Esophagus muscularis mucosa (tissue), 4 donors: ENCODE measurements at regions not wholly inside any gene's neighbourhood (a gene's known extent, or its start where the extent isn't known, plus 50 kb on each side); places are given as distances from the start of the nearest gene placed in this dataset.
A peak's percentile ranks its signal among the peaks of the same experiment; 100 is the strongest.

Experiments
- DNase-seq: peaks from one replicate; pipeline ENCODE4 v3.0.0-alpha.2; 2017; ENCODE audit errors: extremely low spot score
- H3K27ac ChIP-seq, 4 donors: fragments of 200-600 bp; sonication (generic); replicated peaks in 1 of 4; 1 replicate in 3 of 4; 2 replicates in 1 of 4; pipeline ENCODE4 v1.5.1; 2016 to 2019; ENCODE audit warnings: mild to moderate bottlenecking in 1 of 4
- H3K27me3 ChIP-seq, 4 donors: fragments of 200-600 bp; sonication (generic); one replicate each; pipeline versions ENCODE4 v1.5.1 to v1.6.0; 2016 to 2019
- H3K36me3 ChIP-seq, 4 donors: fragments of 200-600 bp; sonication (generic); one replicate each; pipeline ENCODE4 v1.5.1; 2016 to 2019
- H3K4me1 ChIP-seq, 4 donors: fragments of 200-600 bp; sonication (generic); one replicate each; pipeline ENCODE4 v1.5.1; 2016 to 2019
- H3K4me3 ChIP-seq, 4 donors: fragments of 200-600 bp; sonication (generic); 1 replicate in 2 of 4; 2 replicates in 2 of 4; pipeline ENCODE4 v1.5.1; 2016 to 2019; ENCODE audit warnings: mild to moderate bottlenecking in 4 of 4, moderate library complexity in 1 of 4
- H3K9me3 ChIP-seq, 4 donors: fragments of 200-600 bp; sonication (generic); 1 replicate in 3 of 4; 2 replicates in 1 of 4; pipeline ENCODE4 v1.5.1; 2016 to 2019
- EP300 ChIP-seq: sonication (generic); formaldehyde crosslinking; IDR thresholded peaks from one replicate; pipeline ENCODE4 v1.6.1; 2017; ENCODE audit warnings: antibody characterized with exemption
- POLR2A ChIP-seq: fragments of 450-650 bp; IDR thresholded peaks from one replicate; pipeline ENCODE4 v1.6.1; 2017; ENCODE audit warnings: antibody characterized with exemption, moderate library complexity, mild to moderate bottlenecking, low read depth
- POLR2AphosphoS5 ChIP-seq, 2 donors: sonication (generic); formaldehyde crosslinking; IDR thresholded peaks; one replicate each; pipeline ENCODE4 v1.6.1; 2017; ENCODE audit warnings: antibody characterized with exemption in 2 of 2
- WGBS: methylation state at CpG from one replicate; pipeline ENCODE4 v1.1.5; 2018; 5-methylcytosine and 5-hydroxymethylcytosine counted together
- intact Hi-C: fragments of 100-400 bp; cut with DNase I; formaldehyde crosslinking; loops from one replicate; pipeline ENCODE4 v1.15.1; 2023
- TF ChIP-seq, protein P1 (sequence below), 3 experiments: fragments of 200-600 bp in 2 of 3; fragments of 450-650 bp in 1 of 3; sonication (generic) in 2 of 3; IDR thresholded peaks; one replicate each; pipeline ENCODE4 v1.5.1; 2017 to 2019; ENCODE audit warnings: antibody characterized with exemption in 3 of 3, mild to moderate bottlenecking in 2 of 3, moderate library complexity in 1 of 3

DNA sequence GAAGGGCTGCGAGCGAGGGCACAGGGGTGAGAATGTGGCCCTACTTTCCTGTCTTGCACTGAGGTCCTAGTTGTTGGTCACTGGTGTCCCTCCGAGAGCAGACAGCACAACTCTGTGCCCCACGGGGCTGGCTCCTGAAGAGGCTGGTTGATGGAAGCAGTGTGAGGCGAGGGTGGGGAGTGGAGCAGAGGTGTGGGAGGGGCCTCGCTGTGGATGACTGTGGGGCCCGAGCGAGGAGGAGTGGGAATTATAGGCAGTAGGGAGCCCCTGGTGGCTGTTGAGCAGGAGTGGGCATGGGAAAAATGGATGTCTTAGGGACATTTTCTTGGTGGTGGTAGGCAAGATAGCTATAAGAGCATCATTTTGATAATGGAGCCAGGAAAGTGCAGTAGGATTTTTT is 660.5 kb upstream of the HS6ST1 start:
- Histone ChIP-seq H3K4me3 (no peak overlapping the region), H3K4me1 (no peaks in the 10 kb centered on the region), H3K36me3 (no peaks in the 10 kb centered on the region), H3K9me3 (no peaks in the 10 kb centered on the region), H3K27me3 (no peaks in the 10 kb centered on the region), H3K27ac (no peak overlapping the region)
- WGBS, result 90% methylated on average over 8 of the region's 8 CpGs
- intact Hi-C loops, result no loop called here
- TF ChIP-seq EP300 (no peak), POLR2AphosphoS5 (IDR thresholded peaks at IDR 0.05) (no peak), POLR2A (no peak)
- TF ChIP-seq, protein P1, sequence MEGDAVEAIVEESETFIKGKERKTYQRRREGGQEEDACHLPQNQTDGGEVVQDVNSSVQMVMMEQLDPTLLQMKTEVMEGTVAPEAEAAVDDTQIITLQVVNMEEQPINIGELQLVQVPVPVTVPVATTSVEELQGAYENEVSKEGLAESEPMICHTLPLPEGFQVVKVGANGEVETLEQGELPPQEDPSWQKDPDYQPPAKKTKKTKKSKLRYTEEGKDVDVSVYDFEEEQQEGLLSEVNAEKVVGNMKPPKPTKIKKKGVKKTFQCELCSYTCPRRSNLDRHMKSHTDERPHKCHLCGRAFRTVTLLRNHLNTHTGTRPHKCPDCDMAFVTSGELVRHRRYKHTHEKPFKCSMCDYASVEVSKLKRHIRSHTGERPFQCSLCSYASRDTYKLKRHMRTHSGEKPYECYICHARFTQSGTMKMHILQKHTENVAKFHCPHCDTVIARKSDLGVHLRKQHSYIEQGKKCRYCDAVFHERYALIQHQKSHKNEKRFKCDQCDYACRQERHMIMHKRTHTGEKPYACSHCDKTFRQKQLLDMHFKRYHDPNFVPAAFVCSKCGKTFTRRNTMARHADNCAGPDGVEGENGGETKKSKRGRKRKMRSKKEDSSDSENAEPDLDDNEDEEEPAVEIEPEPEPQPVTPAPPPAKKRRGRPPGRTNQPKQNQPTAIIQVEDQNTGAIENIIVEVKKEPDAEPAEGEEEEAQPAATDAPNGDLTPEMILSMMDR (IDR thresholded peaks at IDR 0.05), result no peak
- no peak for DNase-seq

DNA sequence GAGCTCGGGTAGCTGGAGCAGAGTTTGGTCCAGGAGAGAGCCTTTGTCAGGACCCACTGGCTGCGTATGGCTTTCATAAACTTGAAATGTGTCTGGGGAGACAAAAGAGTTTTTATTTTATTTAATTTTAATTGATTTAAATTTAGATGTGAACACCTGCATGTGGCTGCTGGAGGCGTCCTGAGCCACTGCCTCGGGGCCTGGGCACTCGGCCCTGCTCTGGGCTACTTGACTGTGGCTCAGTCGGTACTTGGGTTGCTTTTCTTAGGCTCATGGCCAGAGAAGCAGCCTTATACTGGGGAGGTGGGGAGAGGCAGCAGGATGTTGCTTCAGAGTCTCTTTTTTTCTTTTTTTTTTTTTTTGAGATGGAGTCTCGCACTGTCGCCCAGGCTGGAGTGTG is 661.8 kb upstream of the HS6ST1 start:
- no peak overlapping the region for H3K27ac ChIP-seq
- no peak overlapping the region for H3K4me3 ChIP-seq
- intact Hi-C loops, result no loop called here
- no peaks in the 10 kb centered on the region for H3K27me3 ChIP-seq
- 85% methylated on average over 8 of the region's 8 CpGs for WGBS
- no peaks in the 10 kb centered on the region for H3K4me1 ChIP-seq
- TF ChIP-seq, protein P1 (IDR thresholded peaks at IDR 0.05), result no peak
- TF ChIP-seq POLR2A (no peak), POLR2AphosphoS5 (IDR thresholded peaks at IDR 0.05) (no peak), EP300 (no peak)
- peak; percentile 53 for DNase-seq
- no peaks in the 10 kb centered on the region for H3K36me3 ChIP-seq
- H3K9me3 ChIP-seq, result no peaks in the 10 kb centered on the region

DNA sequence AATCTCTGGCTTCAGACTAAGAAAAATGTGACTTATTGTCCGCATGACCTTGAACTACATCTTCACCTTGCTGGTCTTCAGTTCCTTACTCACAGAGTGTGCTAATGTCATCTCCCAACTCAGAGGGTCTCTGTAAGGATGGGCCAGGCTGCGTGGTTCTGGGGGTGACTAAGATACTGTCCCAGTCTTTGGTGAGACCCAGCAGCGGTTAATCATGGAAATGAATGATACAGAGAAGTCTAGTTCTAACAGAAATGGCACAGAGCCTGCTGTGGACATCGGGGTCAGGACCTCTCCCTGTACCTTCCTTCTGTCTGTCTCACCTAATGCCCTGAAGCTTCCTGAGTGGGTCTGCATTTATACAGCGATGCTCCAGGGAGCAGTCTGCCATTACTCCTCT is 662.7 kb upstream of the HS6ST1 start:
- DNase-seq, result peak; percentile 85
- no peak overlapping the region for H3K4me3 ChIP-seq
- intact Hi-C loops, result no loop called here
- H3K4me1 ChIP-seq, result peaks cover 0 to 7% (median 6%) of the 10 kb centered on the region in 4 donors
- H3K27me3 ChIP-seq, result no peaks in the 10 kb centered on the region
- H3K36me3 ChIP-seq, result no peaks in the 10 kb centered on the region
- TF ChIP-seq EP300, result no peak
- TF ChIP-seq POLR2A, result no peak
- TF ChIP-seq, protein P1 (IDR thresholded peaks at IDR 0.05), result no peak
- no peak for TF ChIP-seq POLR2AphosphoS5 (IDR thresholded peaks at IDR 0.05)
- WGBS, result 88% methylated on average over 5 of the region's 5 CpGs
- H3K9me3 ChIP-seq, result no peaks in the 10 kb centered on the region
- H3K27ac ChIP-seq, result no peak overlapping the region

DNA sequence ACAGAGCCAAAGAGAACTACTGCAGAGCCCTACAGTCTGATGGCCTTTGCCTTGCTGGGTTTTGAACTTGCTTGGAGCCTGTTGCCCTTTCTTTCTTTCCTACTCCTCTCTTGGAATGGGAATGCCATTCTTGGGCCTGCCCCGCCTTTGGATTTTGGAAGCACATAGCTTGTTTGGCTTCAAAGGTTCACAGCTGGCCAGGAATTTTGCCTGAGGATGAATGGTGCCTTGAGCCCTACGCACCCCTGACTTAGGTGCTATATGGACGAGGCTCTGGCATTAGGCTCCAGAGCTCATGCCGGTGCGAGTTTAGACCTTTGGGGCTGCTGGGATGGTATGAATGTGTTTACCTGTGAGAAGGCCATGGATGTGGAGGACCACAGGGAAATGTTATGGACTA is 663.3 kb upstream of the HS6ST1 start:
- WGBS, result 84% methylated on average over 5 of the region's 5 CpGs

More for the DNA sequence above, 663.3 kb upstream of the HS6ST1 start:
- DNase-seq, result peak; percentile 85
- no peak overlapping the region for H3K27ac ChIP-seq
- no peaks in the 10 kb centered on the region for H3K36me3 ChIP-seq
- H3K9me3 ChIP-seq, result no peaks in the 10 kb centered on the region
- TF ChIP-seq POLR2A (no peak), POLR2AphosphoS5 (IDR thresholded peaks at IDR 0.05) (no peak), EP300 (no peak)
- TF ChIP-seq, protein P1 (IDR thresholded peaks at IDR 0.05), result no peak
- intact Hi-C loops, result no loop called here
- H3K4me1 ChIP-seq, result peaks cover 0 to 9% (median 8%) of the 10 kb centered on the region in 4 donors
- no peak overlapping the region for H3K4me3 ChIP-seq
- no peaks in the 10 kb centered on the region for H3K27me3 ChIP-seq
